Calu3 (cell line): ENCODE measurements at regions not wholly inside any gene's neighbourhood (a gene's known extent, or its start where the extent isn't known, plus 50 kb on each side); places are given as distances from the start of the nearest gene placed in this dataset.
"Not testable (repeated sequence)": the region's sequence is repeated elsewhere in the genome, so short reads cannot be mapped to it uniquely, and the experiment has no call there.

ENCODE experiments used
- BruUV-seq: library from RNA; stranded (reverse); fragments of 400-500 nt; replicated peaks from 2 replicates; lab custom pipeline; 2021; lab: Mats Ljungman, UMichigan
- CTCF ChIA-PET: fragments of 300-600 bp; sonication (Branson Sonifier 250); formaldehyde crosslinking; loops from one replicate; lab custom pipeline; 2022; ENCODE audit warnings: antibody characterized with exemption; lab: Charles Lee
- DNase-seq: peaks from one replicate; pipeline ENCODE4 v3.0.0; 2022
- H3K27ac Mint-ChIP-seq: one replicate; pipeline ENCODE4 v1.8.0; 2022; ENCODE audit warnings: mixed read lengths; ENCODE audit not compliant: unreplicated experiment
- H3K27me3 Mint-ChIP-seq: one replicate; pipeline ENCODE4 v1.8.0; 2022; ENCODE audit warnings: mixed read lengths; ENCODE audit not compliant: unreplicated experiment
- H3K36me3 Mint-ChIP-seq: one replicate; pipeline ENCODE4 v1.8.0; 2022; ENCODE audit warnings: mild to moderate bottlenecking, moderate library complexity, mixed read lengths; ENCODE audit not compliant: insufficient read depth, unreplicated experiment
- H3K4me1 Mint-ChIP-seq: one replicate; pipeline ENCODE4 v1.8.0; 2022; ENCODE audit warnings: mild to moderate bottlenecking, low read depth, mixed read lengths; ENCODE audit not compliant: unreplicated experiment
- H3K4me3 Mint-ChIP-seq: one replicate; pipeline ENCODE4 v1.8.0; 2022; ENCODE audit warnings: mild to moderate bottlenecking, low read depth, moderate library complexity, mixed read lengths; ENCODE audit not compliant: unreplicated experiment
- H3K9me3 Mint-ChIP-seq: one replicate; pipeline ENCODE4 v1.8.0; 2022; ENCODE audit warnings: low read depth, mixed read lengths; ENCODE audit not compliant: unreplicated experiment
- intact Hi-C: fragments of 100-400 bp; cut with micrococcal nuclease; formaldehyde crosslinking; loops from one replicate; pipeline ENCODE4 v1.10.0; 2022; ENCODE audit not compliant: unreplicated experiment
- TF ChIP-seq, protein P1 (sequence below): fragments of 200-600 bp; IDR thresholded peaks from one replicate; pipeline ENCODE4 v1.8.0; 2022; ENCODE audit warnings: antibody characterized with exemption; ENCODE audit not compliant: unreplicated experiment

DNA sequence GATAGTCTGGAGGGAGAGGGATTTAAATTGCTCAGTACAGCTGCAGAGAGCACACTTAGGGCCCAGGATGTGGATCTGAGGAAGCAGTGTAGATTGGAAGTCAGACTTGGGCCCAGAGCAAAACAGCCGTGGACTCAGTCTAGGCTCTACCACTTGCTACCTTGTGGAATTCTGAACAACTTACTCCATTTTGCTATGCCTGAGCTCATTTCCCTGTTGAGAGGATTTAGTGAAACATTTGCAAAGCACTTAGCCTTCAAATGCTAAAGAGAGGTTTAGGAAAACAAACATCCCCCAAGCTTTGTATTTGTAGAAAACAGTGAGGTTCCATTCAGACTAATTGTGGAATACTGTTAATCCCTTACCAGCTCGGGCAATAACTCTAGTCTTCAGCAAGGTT, 453.4 kb upstream of the ZNF507 start:
- BruUV-seq = no TSS peak
- Mint-ChIP-seq H3K27ac (no peak overlapping the region), H3K4me1 (no peaks in the 10 kb centered on the region), H3K4me3 (no peak overlapping the region), H3K9me3 (peaks cover 28% of the 10 kb centered on the region), H3K27me3 (no peaks in the 10 kb centered on the region), H3K36me3 (no peaks in the 10 kb centered on the region)
- DNase-seq = no peak
- CTCF ChIA-PET = no interaction called here
- TF ChIP-seq, protein P1, sequence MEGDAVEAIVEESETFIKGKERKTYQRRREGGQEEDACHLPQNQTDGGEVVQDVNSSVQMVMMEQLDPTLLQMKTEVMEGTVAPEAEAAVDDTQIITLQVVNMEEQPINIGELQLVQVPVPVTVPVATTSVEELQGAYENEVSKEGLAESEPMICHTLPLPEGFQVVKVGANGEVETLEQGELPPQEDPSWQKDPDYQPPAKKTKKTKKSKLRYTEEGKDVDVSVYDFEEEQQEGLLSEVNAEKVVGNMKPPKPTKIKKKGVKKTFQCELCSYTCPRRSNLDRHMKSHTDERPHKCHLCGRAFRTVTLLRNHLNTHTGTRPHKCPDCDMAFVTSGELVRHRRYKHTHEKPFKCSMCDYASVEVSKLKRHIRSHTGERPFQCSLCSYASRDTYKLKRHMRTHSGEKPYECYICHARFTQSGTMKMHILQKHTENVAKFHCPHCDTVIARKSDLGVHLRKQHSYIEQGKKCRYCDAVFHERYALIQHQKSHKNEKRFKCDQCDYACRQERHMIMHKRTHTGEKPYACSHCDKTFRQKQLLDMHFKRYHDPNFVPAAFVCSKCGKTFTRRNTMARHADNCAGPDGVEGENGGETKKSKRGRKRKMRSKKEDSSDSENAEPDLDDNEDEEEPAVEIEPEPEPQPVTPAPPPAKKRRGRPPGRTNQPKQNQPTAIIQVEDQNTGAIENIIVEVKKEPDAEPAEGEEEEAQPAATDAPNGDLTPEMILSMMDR = no peak
- intact Hi-C loops = no loop called here

DNA sequence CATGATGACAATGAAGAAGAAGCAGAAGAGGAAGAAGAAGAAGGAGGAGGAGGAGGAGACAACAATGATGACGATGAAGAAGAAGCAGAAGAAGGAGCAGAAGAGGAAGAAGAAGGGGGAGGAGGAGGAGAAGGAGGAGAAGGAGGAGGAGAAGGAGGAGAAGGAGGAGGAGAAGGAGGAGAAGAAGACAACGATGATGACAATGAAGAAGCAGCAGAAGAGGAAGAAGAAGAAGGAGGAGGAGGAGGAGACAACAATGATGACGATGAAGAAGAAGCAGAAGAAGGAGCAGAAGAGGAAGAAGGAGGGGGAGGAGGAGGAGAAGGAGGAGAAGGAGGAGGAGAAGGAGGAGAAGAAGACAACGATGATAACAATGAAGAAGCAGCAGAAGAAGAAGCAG, 451.9 kb upstream of the ZNF507 start:
- H3K27ac Mint-ChIP-seq, H3K4me3 Mint-ChIP-seq, CTCF ChIA-PET, H3K4me1 Mint-ChIP-seq, BruUV-seq, H3K27me3 Mint-ChIP-seq, H3K36me3 Mint-ChIP-seq, intact Hi-C loops, DNase-seq: not testable (repeated sequence)
- H3K9me3 Mint-ChIP-seq = peaks cover 25% of the 10 kb centered on the region

DNA sequence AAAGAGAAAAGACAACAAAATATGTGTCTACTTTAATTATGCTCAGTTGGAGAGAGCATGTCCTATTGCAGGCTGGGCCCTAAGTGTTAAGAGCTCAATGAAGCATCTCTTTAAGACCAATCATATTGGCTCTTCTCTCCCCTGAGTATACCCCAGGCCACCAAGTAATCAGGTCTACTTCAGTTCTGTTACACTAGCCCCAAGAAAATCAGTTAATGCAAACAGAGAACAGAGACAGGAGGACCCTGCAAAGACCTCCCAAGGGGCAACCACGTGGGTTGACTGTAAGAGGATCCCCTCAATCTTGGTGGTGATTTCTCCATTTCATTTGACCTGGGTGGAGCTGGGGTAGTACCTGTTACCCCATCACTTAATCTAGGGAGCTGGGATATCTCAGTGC, 451.0 kb upstream of the ZNF507 start:
- CTCF ChIA-PET = no interaction called here
- BruUV-seq = no TSS peak
- H3K27me3 Mint-ChIP-seq = no peaks in the 10 kb centered on the region
- H3K4me3 Mint-ChIP-seq = no peak overlapping the region
- H3K9me3 Mint-ChIP-seq = peaks cover 23% of the 10 kb centered on the region
- H3K27ac Mint-ChIP-seq = no peak overlapping the region
- TF ChIP-seq, protein P1 = no peak
- H3K36me3 Mint-ChIP-seq = no peaks in the 10 kb centered on the region
- intact Hi-C loops = no loop called here
- no peaks in the 10 kb centered on the region for H3K4me1 Mint-ChIP-seq
- no peak for DNase-seq

DNA sequence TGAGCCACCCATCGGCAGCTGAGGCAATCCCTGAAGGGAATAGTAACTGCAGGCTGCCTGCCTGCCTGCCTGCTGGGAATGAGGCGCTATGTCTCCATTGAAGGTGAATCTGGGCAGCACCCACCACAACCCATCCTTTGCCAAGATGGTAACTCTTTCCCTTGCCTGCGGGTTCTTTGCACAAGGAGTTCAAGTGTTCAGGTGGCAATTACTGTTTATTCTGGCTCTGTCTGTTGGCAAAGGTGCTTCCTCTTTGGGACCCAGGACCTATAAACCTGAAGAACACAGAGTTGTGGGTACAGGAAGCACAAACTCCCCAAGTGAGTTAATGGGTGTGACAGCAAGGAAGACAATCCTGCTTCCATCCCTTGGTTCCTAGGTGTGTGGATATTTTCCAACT, 448.1 kb upstream of the ZNF507 start:
- no peak overlapping the region for H3K27ac Mint-ChIP-seq
- no TSS peak for BruUV-seq
- no peaks in the 10 kb centered on the region for H3K27me3 Mint-ChIP-seq
- no peak for DNase-seq
- H3K9me3 Mint-ChIP-seq = peaks cover 19% of the 10 kb centered on the region
- H3K36me3 Mint-ChIP-seq = no peaks in the 10 kb centered on the region
- CTCF ChIA-PET = no interaction called here
- intact Hi-C loops = no loop called here
- TF ChIP-seq, protein P1 = no peak
- H3K4me1 Mint-ChIP-seq = no peaks in the 10 kb centered on the region
- no peak overlapping the region for H3K4me3 Mint-ChIP-seq

DNA sequence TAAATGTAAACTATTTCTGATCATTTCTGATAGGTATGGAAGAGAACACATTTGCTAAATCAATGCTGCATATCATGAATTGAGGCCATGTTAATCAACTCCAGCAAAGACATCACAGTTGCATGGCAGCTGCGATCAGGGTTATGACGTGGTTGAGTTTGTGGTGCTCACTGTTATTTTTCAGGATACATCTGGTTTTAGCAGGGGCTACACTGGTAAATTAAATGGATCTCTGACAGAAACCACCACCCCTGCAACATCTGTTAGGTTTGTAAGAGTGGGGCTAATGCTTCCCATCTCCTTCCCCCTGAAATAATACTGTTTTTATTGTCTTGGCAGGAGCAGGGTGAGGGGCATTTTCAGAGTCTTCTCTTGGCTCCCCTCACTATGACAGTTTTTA, 444.4 kb upstream of the ZNF507 start:
- CTCF ChIA-PET = no interaction called here
- no peak overlapping the region for H3K4me3 Mint-ChIP-seq
- DNase-seq = no peak
- BruUV-seq = no TSS peak
- TF ChIP-seq, protein P1 = no peak
- no peak overlapping the region for H3K27ac Mint-ChIP-seq
- peaks cover 9% of the 10 kb centered on the region for H3K9me3 Mint-ChIP-seq
- no peaks in the 10 kb centered on the region for H3K36me3 Mint-ChIP-seq
- no peaks in the 10 kb centered on the region for H3K27me3 Mint-ChIP-seq
- H3K4me1 Mint-ChIP-seq = no peaks in the 10 kb centered on the region
- intact Hi-C loops = no loop called here
